ENCODE measurements at regions not wholly inside any gene's neighbourhood (a gene's known extent, or its start where the extent isn't known, plus 50 kb on each side); places are given as distances from the start of the nearest gene placed in this dataset.
"Not testable (repeated sequence)": the region's sequence is repeated elsewhere in the genome, so short reads cannot be mapped to it uniquely, and the experiment has no call there.

DNA sequence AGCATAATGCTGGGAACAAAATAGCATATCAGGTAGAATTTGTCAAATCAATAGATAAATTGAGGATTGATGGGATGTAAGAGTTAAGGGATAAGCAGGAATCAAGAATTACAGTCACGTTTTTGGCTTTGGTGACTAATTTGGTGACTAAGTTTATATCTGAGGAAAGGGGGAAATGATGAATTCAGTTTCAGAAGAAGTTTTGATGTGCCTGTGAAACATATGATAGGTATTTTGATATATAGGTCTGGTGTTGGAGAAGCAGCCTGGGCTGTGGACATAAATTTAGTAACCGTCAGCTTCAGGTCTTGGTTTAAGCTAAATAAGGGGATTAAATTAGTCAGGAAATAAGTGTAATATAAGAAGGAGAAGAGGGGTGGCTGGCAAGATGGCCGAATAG, 79.0 kb upstream of the EDA2R start:
- in situ Hi-C loops (cut with MboI; ENCODE audit: low sequenced_read_pairs, unreplicated experiment), result no loop called here
- TF ChIP-seq, protein P1, sequence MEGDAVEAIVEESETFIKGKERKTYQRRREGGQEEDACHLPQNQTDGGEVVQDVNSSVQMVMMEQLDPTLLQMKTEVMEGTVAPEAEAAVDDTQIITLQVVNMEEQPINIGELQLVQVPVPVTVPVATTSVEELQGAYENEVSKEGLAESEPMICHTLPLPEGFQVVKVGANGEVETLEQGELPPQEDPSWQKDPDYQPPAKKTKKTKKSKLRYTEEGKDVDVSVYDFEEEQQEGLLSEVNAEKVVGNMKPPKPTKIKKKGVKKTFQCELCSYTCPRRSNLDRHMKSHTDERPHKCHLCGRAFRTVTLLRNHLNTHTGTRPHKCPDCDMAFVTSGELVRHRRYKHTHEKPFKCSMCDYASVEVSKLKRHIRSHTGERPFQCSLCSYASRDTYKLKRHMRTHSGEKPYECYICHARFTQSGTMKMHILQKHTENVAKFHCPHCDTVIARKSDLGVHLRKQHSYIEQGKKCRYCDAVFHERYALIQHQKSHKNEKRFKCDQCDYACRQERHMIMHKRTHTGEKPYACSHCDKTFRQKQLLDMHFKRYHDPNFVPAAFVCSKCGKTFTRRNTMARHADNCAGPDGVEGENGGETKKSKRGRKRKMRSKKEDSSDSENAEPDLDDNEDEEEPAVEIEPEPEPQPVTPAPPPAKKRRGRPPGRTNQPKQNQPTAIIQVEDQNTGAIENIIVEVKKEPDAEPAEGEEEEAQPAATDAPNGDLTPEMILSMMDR (IDR thresholded peaks at IDR 0.05; ENCODE audit: borderline replicate concordance, control extremely low read depth, extremely low read depth, insufficient read depth, missing control alignments), result no peak
- DNase-seq (ENCODE audit: low spot score), result no peak

DNA sequence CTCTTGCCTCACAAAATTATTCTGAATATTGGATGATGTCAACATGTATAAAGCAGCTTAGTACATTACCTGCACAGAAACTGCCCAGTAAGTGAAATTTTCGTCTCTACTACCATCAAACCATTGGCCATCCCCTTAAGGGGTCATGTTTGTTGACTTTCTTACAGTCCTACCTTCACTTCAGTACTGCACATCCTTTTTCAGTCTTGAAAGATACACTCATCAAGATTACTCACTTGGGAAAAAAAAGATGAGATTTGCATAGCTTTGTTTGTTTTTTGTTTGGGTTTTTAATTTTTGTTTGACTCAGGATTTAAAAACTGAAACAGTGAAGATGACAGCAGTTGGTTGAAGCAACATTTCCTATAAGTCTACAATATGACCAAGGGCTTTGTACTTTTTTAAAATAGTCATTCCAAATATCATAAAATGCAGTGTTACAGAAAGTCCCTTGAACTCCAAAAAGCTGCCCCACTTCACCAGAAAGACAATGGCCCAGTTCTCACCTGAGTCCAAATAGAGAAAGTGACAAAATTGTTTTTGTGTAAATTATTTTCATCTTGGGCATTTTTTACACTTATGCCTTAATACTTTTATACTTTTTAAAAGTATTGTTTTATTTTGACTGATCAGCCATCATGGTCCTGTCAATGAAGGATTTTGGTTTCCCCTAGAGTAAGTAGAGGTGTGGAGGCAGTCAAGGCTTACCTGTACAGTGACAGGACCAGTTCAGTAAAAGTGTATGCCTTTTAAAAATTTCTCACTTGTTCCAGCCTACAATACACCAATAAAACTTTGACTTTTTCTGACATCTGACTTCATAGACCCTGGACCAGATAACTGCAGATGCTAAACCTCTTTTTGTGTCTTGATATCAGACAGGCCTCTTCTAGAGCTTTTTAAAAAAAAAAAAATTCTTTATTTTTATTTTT, 59.7 kb upstream of the EDA2R start:
- no peak for DNase-seq (ENCODE audit: low spot score)
- in situ Hi-C loops (cut with MboI; ENCODE audit: low sequenced_read_pairs, unreplicated experiment), result no loop called here
- TF ChIP-seq, protein P1 (IDR thresholded peaks at IDR 0.05; ENCODE audit: borderline replicate concordance, control extremely low read depth, extremely low read depth, insufficient read depth, missing control alignments), result no peak

DNA sequence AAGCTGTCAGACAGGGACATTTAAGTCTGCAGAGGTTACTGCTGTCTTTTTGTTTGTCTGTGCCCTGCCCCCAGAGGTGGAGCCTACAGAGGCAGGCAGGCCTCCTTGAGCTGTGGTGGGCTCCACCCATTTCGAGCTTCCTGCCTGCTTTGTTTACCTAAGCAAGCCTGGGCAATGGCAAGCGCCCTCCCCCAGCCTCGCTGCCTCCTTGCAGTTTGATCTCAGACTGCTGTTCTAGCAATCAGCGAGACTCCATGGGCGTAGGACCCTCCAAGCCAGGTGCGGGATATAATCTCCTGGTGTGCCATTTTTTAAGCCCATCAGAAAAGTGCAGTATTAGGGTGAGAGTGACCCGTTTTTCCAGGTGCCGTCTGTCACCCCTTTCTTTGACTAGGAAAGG, 53.6 kb upstream of the EDA2R start:
- DNase-seq (ENCODE audit: low spot score); in situ Hi-C loops (cut with MboI; ENCODE audit: low sequenced_read_pairs, unreplicated experiment): not testable (repeated sequence)
